ENCODE measurements at regions not wholly inside any gene's neighbourhood (a gene's known extent, or its start where the extent isn't known, plus 50 kb on each side); places are given as distances from the start of the nearest gene placed in this dataset.

- Histone ChIP-seq H3K79me2 (ENCODE audit: insufficient read depth, low read depth, low read length) (no peaks in the 10 kb centered on the region), H3K4me1 (ENCODE audit: insufficient read depth, low read length, poor library complexity, severe bottlenecking) (peaks cover 9% of the 10 kb centered on the region), H3K36me3 (ENCODE audit: insufficient read depth, low read length) (no peaks in the 10 kb centered on the region), H3K4me3 (ENCODE audit: low read depth, low read length, poor library complexity, severe bottlenecking) (no peak overlapping the region), H3K27ac (ENCODE audit: low read depth, low read length, poor library complexity, severe bottlenecking) (no peak overlapping the region), H3K4me2 (ENCODE audit: low read length) (0 out of 2 replicates have a peak overlapping the region, but pooled peaks have one; percentile 7), H3K9me2 (ENCODE audit: insufficient read depth, low read length) (no peaks in the 10 kb centered on the region), H2AFZ (ENCODE audit: low read length) (peak overlapping the region; percentile 55), H3K9me3 (ENCODE audit: low read length) (no peaks in the 10 kb centered on the region), H4K20me1 (ENCODE audit: insufficient read depth, low read length) (no peaks in the 10 kb centered on the region)
- no TSS peak for BruUV-seq (replicated peaks)
- peak; percentile 5 for DNase-seq (ENCODE audit: low spot score)
- TF ChIP-seq EZH2phosphoT487 (IDR thresholded peaks at IDR 0.05; ENCODE audit: borderline replicate concordance, low read depth, low read length) = no peak
- no peak for TF ChIP-seq CTCF (conservative IDR thresholded peaks at IDR 0.05; ENCODE audit: low read length)
- intact Hi-C loops (cut with micrococcal nuclease; ENCODE audit: unreplicated experiment) = no loop called here
- CTCF ChIA-PET (ENCODE audit: unreplicated experiment) = no interaction called here
- POLR2A ChIA-PET = interaction anchor here (0.6 kb wide), 1 partner anchor 766 kb away, joined by 3 read pairs; no protein-coding TSS in a partner anchor
Measured at GRCh38 chr2:44107086-44107740, 61.5 kb upstream of the PPM1B start.

GRCh38 chr2:44107974-44108373, 60.7 kb upstream of the PPM1B start:
- no peak for TF ChIP-seq CTCF (conservative IDR thresholded peaks at IDR 0.05; ENCODE audit: low read length)
- TF ChIP-seq EZH2phosphoT487 (IDR thresholded peaks at IDR 0.05; ENCODE audit: borderline replicate concordance, low read depth, low read length) = no peak
- Histone ChIP-seq H3K9me3 (ENCODE audit: low read length) (no peaks in the 10 kb centered on the region), H4K20me1 (ENCODE audit: insufficient read depth, low read length) (no peaks in the 10 kb centered on the region), H3K4me2 (ENCODE audit: low read length) (no peak overlapping the region), H3K36me3 (ENCODE audit: insufficient read depth, low read length) (no peaks in the 10 kb centered on the region), H3K9me2 (ENCODE audit: insufficient read depth, low read length) (no peaks in the 10 kb centered on the region), H2AFZ (ENCODE audit: low read length) (no peak overlapping the region), H3K4me1 (ENCODE audit: insufficient read depth, low read length, poor library complexity, severe bottlenecking) (peaks cover 9% of the 10 kb centered on the region), H3K79me2 (ENCODE audit: insufficient read depth, low read depth, low read length) (no peaks in the 10 kb centered on the region), H3K4me3 (ENCODE audit: low read depth, low read length, poor library complexity, severe bottlenecking) (no peak overlapping the region), H3K27ac (ENCODE audit: low read depth, low read length, poor library complexity, severe bottlenecking) (no peak overlapping the region)
- intact Hi-C loops (cut with micrococcal nuclease; ENCODE audit: unreplicated experiment) = no loop called here
- no peak for DNase-seq (ENCODE audit: low spot score)
- CTCF ChIA-PET (ENCODE audit: unreplicated experiment) = no interaction called here
- POLR2A ChIA-PET = interaction anchor here (0.6 to 0.7 kb wide), 2 partner anchors 12 to 766 kb away, joined by 3 read pairs; no protein-coding TSS in a partner anchor
- BruUV-seq (replicated peaks) = no TSS peak

GRCh38 chr2:44109166-44109565, 59.5 kb upstream of the PPM1B start:
- CTCF ChIA-PET (ENCODE audit: unreplicated experiment) = no interaction called here
- TF ChIP-seq CTCF (conservative IDR thresholded peaks at IDR 0.05; ENCODE audit: low read length) = no peak

More at GRCh38 chr2:44109166-44109565, 59.5 kb upstream of the PPM1B start:
- DNase-seq (ENCODE audit: low spot score) = no peak
- Histone ChIP-seq H3K4me1 (ENCODE audit: insufficient read depth, low read length, poor library complexity, severe bottlenecking) (peaks cover 9% of the 10 kb centered on the region), H3K9me3 (ENCODE audit: low read length) (no peaks in the 10 kb centered on the region), H3K27ac (ENCODE audit: low read depth, low read length, poor library complexity, severe bottlenecking) (no peak overlapping the region), H3K9me2 (ENCODE audit: insufficient read depth, low read length) (no peaks in the 10 kb centered on the region), H3K4me2 (ENCODE audit: low read length) (no peak overlapping the region), H3K79me2 (ENCODE audit: insufficient read depth, low read depth, low read length) (no peaks in the 10 kb centered on the region), H2AFZ (ENCODE audit: low read length) (no peak overlapping the region), H3K36me3 (ENCODE audit: insufficient read depth, low read length) (no peaks in the 10 kb centered on the region), H3K4me3 (ENCODE audit: low read depth, low read length, poor library complexity, severe bottlenecking) (no peak overlapping the region), H4K20me1 (ENCODE audit: insufficient read depth, low read length) (no peaks in the 10 kb centered on the region)
- no TSS peak for BruUV-seq (replicated peaks)
- POLR2A ChIA-PET = interaction anchor here (0.7 kb wide), 2 partner anchors 256 to 1313 kb away, joined by 3 read pairs; no protein-coding TSS in a partner anchor
- intact Hi-C loops (cut with micrococcal nuclease; ENCODE audit: unreplicated experiment) = no loop called here

Measured in OCI-LY7 (cell line).